GM13976 (cell line): ENCODE measurements at regions not wholly inside any gene's neighbourhood (a gene's known extent, or its start where the extent isn't known, plus 50 kb on each side); places are given as distances from the start of the nearest gene placed in this dataset.

Experiments used
- DNase-seq: peaks from one replicate; pipeline ENCODE4 v3.0.0; 2012; ENCODE audit warnings: low spot score
- CTCF ChIP-seq: IDR thresholded peaks from 2 replicates; pipeline ENCODE4 v1.5.1; 2012; ENCODE audit warnings: borderline replicate concordance, mild to moderate bottlenecking; ENCODE audit not compliant: insufficient read depth; ENCODE audit errors: extremely low read depth, missing control alignments, control extremely low read depth
- in situ Hi-C: fragments of 300-500 bp; cut with MboI; formaldehyde crosslinking; loops from one replicate; pipeline ENCODE4 v1.12.0; 2022; ENCODE audit warnings: low sequenced_read_pairs, mixed read lengths, inconsistent platforms; ENCODE audit not compliant: unreplicated experiment

DNA sequence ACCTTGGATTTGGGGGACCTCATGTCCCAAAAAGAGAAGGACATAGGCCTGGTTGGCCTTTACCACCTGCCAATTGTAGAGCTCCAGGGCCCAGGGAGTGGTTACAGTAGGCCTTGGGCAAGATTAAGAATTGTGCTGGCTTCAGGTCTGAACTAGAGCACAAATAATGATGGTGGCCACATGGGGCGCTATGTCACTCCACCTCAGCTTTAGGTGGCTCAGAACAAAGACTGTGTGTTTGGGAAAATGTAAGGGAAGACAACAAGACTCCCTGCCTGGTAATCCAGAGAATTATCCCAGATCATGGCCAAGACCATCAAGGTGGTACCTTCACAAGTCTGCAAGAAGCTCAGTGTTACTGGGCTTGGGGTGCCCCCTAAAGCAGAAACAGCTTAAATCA lies 224.9 kb upstream of the OPRM1 start:
- no peak for DNase-seq
- TF ChIP-seq CTCF = no peak
- in situ Hi-C loops = no loop called here

GRCh38 chr6:153804755-153805330 lies 234.2 kb upstream of the OPRM1 start:
- in situ Hi-C loops = no loop called here
- TF ChIP-seq CTCF = no peak
- no peak for DNase-seq

DNA sequence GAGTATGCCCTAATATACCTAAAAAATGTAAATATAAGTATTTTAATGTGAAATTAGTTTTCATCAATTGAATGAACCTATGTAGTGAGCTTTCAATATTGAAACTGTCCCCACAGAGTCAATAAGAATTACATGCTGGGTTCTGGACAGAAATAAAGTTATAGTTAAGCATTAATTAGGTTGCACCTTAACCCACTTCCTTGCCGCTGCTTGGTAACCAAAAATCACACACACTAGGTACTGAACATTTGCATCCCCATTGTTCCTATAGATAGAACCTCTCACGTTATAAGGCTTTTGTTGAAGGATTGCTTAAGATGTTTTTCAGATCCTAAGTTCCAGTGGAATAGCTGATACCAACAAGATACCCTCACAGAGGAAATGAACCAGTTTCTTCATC lies 237.1 kb upstream of the OPRM1 start:
- TF ChIP-seq CTCF = no peak
- in situ Hi-C loops = no loop called here

DNA sequence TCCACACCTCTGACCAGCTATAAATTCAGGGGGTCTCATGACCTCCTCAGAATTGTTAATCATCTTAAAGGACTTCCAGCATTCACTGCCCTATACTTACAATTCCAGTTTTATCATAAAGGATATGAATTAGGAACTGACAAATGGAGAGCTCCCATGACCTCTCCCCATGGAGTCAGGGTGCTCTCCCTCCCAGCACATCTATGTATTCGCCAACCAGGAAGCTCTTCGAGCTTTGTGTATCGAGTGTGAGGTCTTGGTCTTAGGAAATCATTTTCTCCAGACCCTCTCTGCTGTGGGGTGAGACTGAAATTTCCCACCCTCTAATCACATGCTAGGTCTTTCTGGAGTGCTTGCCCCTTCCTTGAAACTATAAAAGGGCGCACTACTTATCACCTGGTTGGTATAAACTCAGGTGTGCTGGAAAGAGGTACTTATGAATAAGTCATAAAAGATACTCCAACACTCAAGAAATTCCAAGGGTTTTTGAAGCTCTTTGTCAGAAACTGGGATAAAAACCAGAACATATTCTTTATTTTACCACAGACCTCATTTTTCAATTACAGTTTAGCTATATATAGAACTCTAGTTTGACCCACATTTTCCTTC lies 238.4 kb upstream of the OPRM1 start:
- DNase-seq = no peak
- no peak for TF ChIP-seq CTCF
- in situ Hi-C loops = no loop called here

More for the DNA sequence above, 237.1 kb upstream of the OPRM1 start:
- DNase-seq = no peak

DNA sequence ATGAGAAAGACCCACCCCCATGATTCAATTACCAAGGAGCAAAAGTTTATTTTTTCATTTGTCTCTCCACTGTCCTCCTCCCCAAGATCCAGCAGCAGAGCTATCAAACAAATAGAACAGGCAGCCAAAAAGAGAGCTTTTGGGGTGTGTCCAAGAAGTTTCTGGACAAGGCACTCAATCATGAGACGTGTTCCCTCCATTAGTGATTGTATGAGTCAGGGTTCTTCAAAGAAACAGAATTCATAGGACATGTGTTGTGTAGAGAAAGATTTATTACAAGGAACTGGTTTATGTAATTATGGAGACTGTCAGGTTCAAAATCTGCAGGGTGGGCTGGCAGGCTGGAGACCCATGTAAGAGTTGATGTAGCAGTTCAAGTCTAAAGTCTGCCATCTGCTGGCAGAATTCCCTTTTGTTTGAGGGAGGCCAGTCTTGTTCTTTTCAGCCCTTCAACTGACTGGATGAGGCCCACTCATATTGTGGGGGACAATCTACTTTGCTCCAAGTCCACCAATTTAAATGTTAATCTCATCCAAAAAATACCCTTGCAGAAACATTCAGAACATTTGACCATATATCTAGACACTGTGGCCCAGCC lies 248.1 kb upstream of the OPRM1 start:
- DNase-seq = no peak
- peak; percentile 23 for TF ChIP-seq CTCF
- in situ Hi-C loops = no loop called here

- DNase-seq = peak; percentile 8
- in situ Hi-C loops = no loop called here
Measured at GRCh38 chr6:153790048-153790447, 249.0 kb upstream of the OPRM1 start.

More at GRCh38 chr6:153790048-153790447, 249.0 kb upstream of the OPRM1 start:
- TF ChIP-seq CTCF = no peak
